Sigmoid colon (tissue), 6 donors: ENCODE measurements at regions not wholly inside any gene's neighbourhood (a gene's known extent, or its start where the extent isn't known, plus 50 kb on each side); places are given as distances from the start of the nearest gene placed in this dataset.
"Not testable (repeated sequence)": the region's sequence is repeated elsewhere in the genome, so short reads cannot be mapped to it uniquely, and the experiment has no call there.

Source experiments
- DNase-seq: peaks from one replicate; pipeline ENCODE4 v3.0.0-alpha.2; 2019
- H3K27ac ChIP-seq, 4 donors: fragments of 200-600 bp; sonication (generic); one replicate each; pipeline ENCODE4 v1.5.1; 2016 to 2019; ENCODE audit warnings: mild to moderate bottlenecking in 1 of 4
- H3K27me3 ChIP-seq, 3 donors: fragments of 200-600 bp; sonication (generic); one replicate each; pipeline ENCODE4 v1.5.1; 2019; ENCODE audit warnings: mild to moderate bottlenecking in 1 of 3
- H3K36me3 ChIP-seq, 4 donors: fragments of 200-600 bp; sonication (generic); one replicate each; pipeline ENCODE4 v1.5.1; 2016 to 2019
- H3K4me1 ChIP-seq, 4 donors: fragments of 200-600 bp; sonication (generic); one replicate each; pipeline ENCODE4 v1.5.1; 2017 to 2019
- H3K4me3 ChIP-seq, 4 donors: fragments of 200-600 bp; sonication (generic); one replicate each; pipeline ENCODE4 v1.5.1; 2017 to 2019; ENCODE audit warnings: mild to moderate bottlenecking in 2 of 4, moderate library complexity in 1 of 4
- H3K9me3 ChIP-seq, 4 donors: fragments of 200-600 bp in 3 of 4; sonication (generic) in 3 of 4; one replicate each; pipeline versions ENCODE4 v1.5.1 to v1.6.1; 2013 to 2019
- CTCF ChIP-seq, 4 experiments: fragments of 450-650 bp in 3 of 4; fragments of 200-600 bp in 1 of 4; IDR thresholded peaks; one replicate each; pipeline ENCODE4 v1.5.1; 2016 to 2019; ENCODE audit warnings: antibody characterized with exemption in 4 of 4, mild to moderate bottlenecking in 3 of 4, moderate library complexity in 2 of 4
- EP300 ChIP-seq, 4 donors: sonication (generic); formaldehyde crosslinking; IDR thresholded peaks; one replicate each; pipeline ENCODE4 v1.6.1; 2017; ENCODE audit warnings: antibody characterized with exemption in 4 of 4
- POLR2A ChIP-seq, 2 donors: fragments of 450-650 bp; IDR thresholded peaks; one replicate each; pipeline ENCODE4 v1.6.1; 2016; ENCODE audit warnings: antibody characterized with exemption in 2 of 2, mild to moderate bottlenecking in 2 of 2, moderate library complexity in 2 of 2
- POLR2AphosphoS5 ChIP-seq, 4 donors: sonication (generic); formaldehyde crosslinking; IDR thresholded peaks; one replicate each; pipeline ENCODE4 v1.6.1; 2017; ENCODE audit warnings: antibody characterized with exemption in 4 of 4
- WGBS, 2 donors: extraction: QIAGEN DNeasy Blood & Tissue Kit; methylation state at CpG; one replicate each; pipeline ENCODE4 v1.1.7; 2013; 5-methylcytosine and 5-hydroxymethylcytosine counted together
- intact Hi-C: fragments of 100-400 bp; cut with DNase I; formaldehyde crosslinking; loops from one replicate; pipeline ENCODE4 v1.15.1; 2023
- donor health status: healthy with polysubstance abuse.
- donor health status: healthy.

DNA sequence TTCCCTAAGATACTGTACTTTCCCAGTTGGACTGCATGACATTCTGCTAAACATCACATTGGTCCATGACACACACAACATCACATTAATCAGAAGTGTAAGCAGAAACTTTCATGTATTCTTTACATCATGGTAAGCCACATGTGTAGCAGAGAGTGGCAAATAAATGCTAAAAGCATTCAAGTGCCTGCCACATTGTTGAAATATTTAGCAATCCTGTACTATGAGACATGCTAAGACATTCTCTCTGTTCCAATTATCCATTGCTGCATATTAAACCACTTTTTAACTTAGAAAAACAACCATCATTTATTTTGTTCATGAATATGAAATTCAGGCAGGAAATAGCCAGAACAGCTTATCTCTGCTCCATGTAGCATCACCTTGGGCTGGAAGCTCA lies 207.7 kb upstream of the GJE1 start:
- Histone ChIP-seq H3K4me1 (no peaks in the 10 kb centered on the region), H3K27ac (no peak overlapping the region), H3K27me3 (no peaks in the 10 kb centered on the region), H3K36me3 (no peaks in the 10 kb centered on the region), H3K9me3 (no peaks in the 10 kb centered on the region), H3K4me3 (no peak overlapping the region)
- intact Hi-C loops, result no loop called here
- TF ChIP-seq POLR2A (IDR thresholded peaks at IDR 0.05), result no peak
- no peak for TF ChIP-seq CTCF (IDR thresholded peaks at IDR 0.05)
- TF ChIP-seq POLR2AphosphoS5 (IDR thresholded peaks at IDR 0.05), result no peak
- no peak for TF ChIP-seq EP300 (IDR thresholded peaks at IDR 0.05)
- no peak for DNase-seq

DNA sequence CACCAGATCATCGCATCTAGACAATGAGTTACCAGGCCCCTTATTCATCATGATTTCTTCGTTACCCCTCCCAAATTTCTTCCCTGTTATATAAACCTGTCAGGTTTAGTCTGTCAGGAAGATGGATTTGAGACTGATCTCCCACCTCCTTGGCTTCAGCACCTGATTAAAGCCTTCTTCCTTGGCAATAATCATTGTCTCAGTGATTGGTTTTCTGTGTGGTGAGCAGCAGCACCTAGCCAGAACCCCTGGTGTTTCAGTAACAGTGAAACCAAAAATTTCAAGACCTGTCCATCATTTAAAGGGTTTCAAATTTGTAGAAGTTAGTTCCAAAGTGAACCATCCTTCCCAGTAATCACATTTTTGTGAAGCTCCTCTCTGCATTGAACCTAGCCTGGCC lies 209.8 kb upstream of the GJE1 start:
- Histone ChIP-seq H3K27ac (no peak overlapping the region), H3K36me3 (no peaks in the 10 kb centered on the region), H3K9me3 (no peaks in the 10 kb centered on the region), H3K4me3 (no peak overlapping the region), H3K4me1 (no peaks in the 10 kb centered on the region), H3K27me3 (no peaks in the 10 kb centered on the region)
- intact Hi-C loops, result no loop called here
- no peak for DNase-seq
- WGBS, 2 donors, result 68 to 80% methylated on average over 2 of the region's 2 CpGs
- TF ChIP-seq CTCF (IDR thresholded peaks at IDR 0.05), result no peak
- no peak for TF ChIP-seq POLR2A (IDR thresholded peaks at IDR 0.05)
- TF ChIP-seq POLR2AphosphoS5 (IDR thresholded peaks at IDR 0.05), result no peak
- no peak for TF ChIP-seq EP300 (IDR thresholded peaks at IDR 0.05)

DNA sequence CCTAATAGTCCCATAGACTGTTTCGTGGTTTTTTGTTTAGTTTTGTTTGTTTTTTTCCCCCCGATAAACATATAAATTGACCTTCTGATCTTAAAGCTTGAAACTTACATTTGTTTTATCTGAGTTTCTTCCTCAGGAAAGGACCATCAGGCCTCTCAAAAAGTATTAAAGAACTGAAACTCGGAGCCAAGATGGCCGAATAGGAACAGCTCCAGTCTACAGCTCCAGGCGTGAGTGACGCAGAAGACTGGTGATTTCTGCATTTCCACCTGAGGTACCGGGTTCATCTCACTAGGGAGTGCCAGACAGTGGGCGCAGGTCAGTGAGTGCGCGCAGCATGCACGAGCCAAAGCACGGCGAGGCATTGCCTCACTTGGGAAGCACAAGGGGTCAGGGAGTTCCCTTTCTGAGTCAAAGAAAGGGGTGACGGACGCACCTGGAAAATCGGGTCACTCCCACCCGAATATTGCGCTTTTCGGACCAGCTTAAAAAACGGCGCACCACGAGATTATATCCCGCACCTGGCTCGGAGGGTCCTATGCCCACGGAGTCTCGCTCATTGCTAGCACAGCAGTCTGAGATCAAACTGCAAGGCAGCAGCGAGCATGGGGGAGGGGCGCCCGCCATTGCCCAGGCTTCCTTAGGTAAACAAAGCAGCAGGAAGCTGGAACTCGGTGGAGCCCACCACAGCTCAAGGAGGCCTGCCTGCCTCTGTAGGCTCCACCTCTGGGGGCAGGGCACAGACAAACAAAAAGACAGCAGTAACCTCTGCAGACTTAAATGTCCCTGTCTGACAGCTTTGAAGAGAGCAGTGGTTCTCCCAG lies 215.8 kb upstream of the GJE1 start:
- H3K9me3 ChIP-seq, H3K27me3 ChIP-seq, H3K27ac ChIP-seq, H3K4me1 ChIP-seq, H3K4me3 ChIP-seq, H3K36me3 ChIP-seq, intact Hi-C loops, DNase-seq: not testable (repeated sequence)
- 90 to 91% methylated on average over 27 to 29 of the region's 30 CpGs for WGBS, 2 donors

DNA sequence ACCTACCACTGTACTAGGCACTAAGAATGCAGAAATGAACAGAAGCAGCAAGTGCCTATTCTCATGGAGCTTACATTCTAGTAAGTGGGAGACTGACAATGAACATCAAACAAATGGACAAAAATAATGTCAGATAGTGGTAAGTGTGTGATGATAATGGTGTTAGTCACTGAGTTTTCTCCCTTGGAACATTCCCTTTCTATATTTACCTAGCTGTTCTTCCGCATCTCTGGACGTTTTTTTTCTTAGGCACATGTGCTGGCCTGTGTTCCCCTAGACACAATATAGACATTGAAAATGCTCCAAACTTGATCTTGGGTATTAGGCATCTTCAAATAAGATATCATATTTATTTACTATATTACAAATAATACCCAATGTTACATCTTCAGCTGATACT lies 218.1 kb upstream of the GJE1 start:
- DNase-seq, result no peak
- 80 to 84% methylated on average over 2 of the region's 2 CpGs for WGBS, 2 donors
- Histone ChIP-seq H3K36me3 (no peaks in the 10 kb centered on the region), H3K27ac (no peak overlapping the region), H3K27me3 (no peaks in the 10 kb centered on the region), H3K9me3 (no peaks in the 10 kb centered on the region), H3K4me1 (no peaks in the 10 kb centered on the region), H3K4me3 (no peak overlapping the region)
- intact Hi-C loops, result no loop called here
- TF ChIP-seq EP300 (IDR thresholded peaks at IDR 0.05), result no peak
- TF ChIP-seq CTCF (IDR thresholded peaks at IDR 0.05), result no peak
- no peak for TF ChIP-seq POLR2AphosphoS5 (IDR thresholded peaks at IDR 0.05)
- TF ChIP-seq POLR2A (IDR thresholded peaks at IDR 0.05), result no peak

GRCh38 chr6:141906569-141907080 lies 226.1 kb upstream of the GJE1 start:
- intact Hi-C loops, result no loop called here
- DNase-seq, result no peak
- H3K4me1 ChIP-seq, result no peaks in the 10 kb centered on the region
- H3K4me3 ChIP-seq, result no peak overlapping the region
- no peaks in the 10 kb centered on the region for H3K27me3 ChIP-seq
- TF ChIP-seq POLR2AphosphoS5 (IDR thresholded peaks at IDR 0.05) (no peak), EP300 (IDR thresholded peaks at IDR 0.05) (no peak), POLR2A (IDR thresholded peaks at IDR 0.05) (no peak), CTCF (IDR thresholded peaks at IDR 0.05) (no peak)
- H3K36me3 ChIP-seq, result no peaks in the 10 kb centered on the region
- no peak overlapping the region for H3K27ac ChIP-seq
- H3K9me3 ChIP-seq, result no peaks in the 10 kb centered on the region
